ENCODE measurements at regions not wholly inside any gene's neighbourhood (a gene's known extent, or its start where the extent isn't known, plus 50 kb on each side); places are given as distances from the start of the nearest gene placed in this dataset.

- no peak for DNase-seq
Measured at GRCh38 chr1:177469519-177469918, 298.8 kb downstream of the BRINP2 start.

GRCh38 chr1:177466286-177466685 is 295.5 kb downstream of the BRINP2 start:
- no peak for DNase-seq

GRCh38 chr1:177464686-177465085 is 293.9 kb downstream of the BRINP2 start:
- DNase-seq = no peak

GRCh38 chr1:177451191-177451590 is 280.4 kb downstream of the BRINP2 start:
- no peak for DNase-seq

- DNase-seq = no peak
Measured at GRCh38 chr1:177448652-177449357, 278.0 kb downstream of the BRINP2 start.

- no peak for DNase-seq
Measured at GRCh38 chr1:177448036-177448615, 277.4 kb downstream of the BRINP2 start.

- no peak for DNase-seq
Measured at GRCh38 chr1:177444997-177445746, 274.4 kb downstream of the BRINP2 start.

- no peak for DNase-seq
Measured at GRCh38 chr1:177443003-177443402, 272.2 kb downstream of the BRINP2 start.

GRCh38 chr1:177442584-177442983 is 271.8 kb downstream of the BRINP2 start:
- DNase-seq = no peak

- peak; percentile 13 for DNase-seq
Measured at GRCh38 chr1:177441281-177441680, 270.5 kb downstream of the BRINP2 start.

GRCh38 chr1:177440821-177441220 is 270.1 kb downstream of the BRINP2 start:
- DNase-seq = no peak

- no peak for DNase-seq
Measured at GRCh38 chr1:177439301-177439700, 268.5 kb downstream of the BRINP2 start.

GRCh38 chr1:177435364-177435763 is 264.6 kb downstream of the BRINP2 start:
- no peak for DNase-seq

GRCh38 chr1:177432897-177433296 is 262.1 kb downstream of the BRINP2 start:
- no peak for DNase-seq

- DNase-seq = no peak
Measured at GRCh38 chr1:177431123-177431522, 260.4 kb downstream of the BRINP2 start.

GRCh38 chr1:177429234-177429633 is 258.5 kb downstream of the BRINP2 start:
- no peak for DNase-seq

- no peak for DNase-seq
Measured at GRCh38 chr1:177427811-177428210, 257.1 kb downstream of the BRINP2 start.

GRCh38 chr1:177426497-177426896 is 255.7 kb downstream of the BRINP2 start:
- no peak for DNase-seq

- no peak for DNase-seq
Measured at GRCh38 chr1:177425199-177425598, 254.4 kb downstream of the BRINP2 start.

GRCh38 chr1:177424744-177425143 is 254.0 kb downstream of the BRINP2 start:
- DNase-seq = no peak

- no peak for DNase-seq
Measured at GRCh38 chr1:177423090-177423489, 252.3 kb downstream of the BRINP2 start.

- DNase-seq = no peak
Measured at GRCh38 chr1:177413982-177414596, 243.3 kb downstream of the BRINP2 start.

- DNase-seq = no peak
Measured at GRCh38 chr1:177411381-177411780, 240.6 kb downstream of the BRINP2 start.

All from fibroblast of skin of scalp (primary cell).